ENCODE measurements at regions not wholly inside any gene's neighbourhood (a gene's known extent, or its start where the extent isn't known, plus 50 kb on each side); places are given as distances from the start of the nearest gene placed in this dataset.

DNA sequence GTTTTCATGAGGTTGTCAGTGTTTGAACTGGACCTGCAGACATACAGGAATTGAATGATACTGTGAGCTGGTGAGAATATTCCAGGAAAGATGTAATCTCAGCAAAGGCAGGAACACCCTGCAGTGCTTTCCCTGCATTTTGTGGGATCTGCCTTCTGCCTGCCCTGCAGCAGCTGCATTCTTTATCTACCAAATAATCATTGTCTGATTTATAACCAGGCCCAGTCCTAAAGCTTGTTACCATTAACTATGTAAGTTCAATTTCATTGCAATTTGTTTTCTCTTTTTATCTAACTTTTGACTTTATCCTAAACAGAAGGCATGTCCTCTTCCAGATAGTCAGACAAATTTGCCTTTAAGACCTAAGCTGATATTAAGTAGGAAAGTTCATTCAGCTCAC lies 99.8 kb upstream of the NOCT start:
- Histone ChIP-seq H3K27ac (no peak overlapping the region), H3K9me3 (no peaks in the 10 kb centered on the region), H3K36me3 (no peaks in the 10 kb centered on the region), H3K4me3 (no peak overlapping the region), H3K4me1 (peaks cover 20% of the 10 kb centered on the region), H3K27me3 (ENCODE audit: low read depth) (no peaks in the 10 kb centered on the region)
- TF ChIP-seq, protein P1, sequence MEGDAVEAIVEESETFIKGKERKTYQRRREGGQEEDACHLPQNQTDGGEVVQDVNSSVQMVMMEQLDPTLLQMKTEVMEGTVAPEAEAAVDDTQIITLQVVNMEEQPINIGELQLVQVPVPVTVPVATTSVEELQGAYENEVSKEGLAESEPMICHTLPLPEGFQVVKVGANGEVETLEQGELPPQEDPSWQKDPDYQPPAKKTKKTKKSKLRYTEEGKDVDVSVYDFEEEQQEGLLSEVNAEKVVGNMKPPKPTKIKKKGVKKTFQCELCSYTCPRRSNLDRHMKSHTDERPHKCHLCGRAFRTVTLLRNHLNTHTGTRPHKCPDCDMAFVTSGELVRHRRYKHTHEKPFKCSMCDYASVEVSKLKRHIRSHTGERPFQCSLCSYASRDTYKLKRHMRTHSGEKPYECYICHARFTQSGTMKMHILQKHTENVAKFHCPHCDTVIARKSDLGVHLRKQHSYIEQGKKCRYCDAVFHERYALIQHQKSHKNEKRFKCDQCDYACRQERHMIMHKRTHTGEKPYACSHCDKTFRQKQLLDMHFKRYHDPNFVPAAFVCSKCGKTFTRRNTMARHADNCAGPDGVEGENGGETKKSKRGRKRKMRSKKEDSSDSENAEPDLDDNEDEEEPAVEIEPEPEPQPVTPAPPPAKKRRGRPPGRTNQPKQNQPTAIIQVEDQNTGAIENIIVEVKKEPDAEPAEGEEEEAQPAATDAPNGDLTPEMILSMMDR (IDR thresholded peaks at IDR 0.05) = no peak
- intact Hi-C loops (cut with DNase I) = no loop called here
- ATAC-seq = no peak
- no peak for DNase-seq

DNA sequence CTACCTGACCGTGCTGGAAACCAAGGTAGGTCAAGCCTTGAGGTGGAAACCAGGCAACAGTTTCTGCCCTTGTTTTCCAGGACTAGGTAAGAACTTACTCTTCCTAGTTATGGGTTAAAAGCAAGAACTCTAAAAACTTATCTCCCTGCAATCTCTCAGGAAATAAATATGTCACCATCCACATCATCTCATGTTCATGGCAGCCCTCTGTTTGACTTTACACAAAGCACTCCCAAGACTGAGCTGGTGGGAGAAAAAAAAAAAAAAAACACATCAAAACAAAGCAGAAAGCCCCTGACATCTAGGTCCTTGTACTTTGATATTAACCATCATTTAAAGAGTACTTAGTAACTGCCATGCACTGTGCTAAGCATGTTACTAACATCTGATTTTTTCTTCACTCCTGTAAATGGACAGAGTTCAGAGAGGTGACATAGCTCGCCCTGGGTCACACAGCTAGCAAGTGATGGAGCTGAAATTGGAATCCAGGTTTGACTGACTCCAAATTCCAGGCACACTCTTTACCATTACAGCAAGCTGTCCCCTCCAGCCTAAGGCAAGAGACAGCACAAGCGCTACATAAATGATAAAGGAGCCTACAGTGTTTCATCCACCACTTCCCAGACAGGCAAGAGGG lies 102.8 kb upstream of the NOCT start:
- Histone ChIP-seq H3K4me3 (no peak overlapping the region), H3K9me3 (no peaks in the 10 kb centered on the region), H3K4me1 (peaks cover 30% of the 10 kb centered on the region), H3K27ac (peak overlapping the region; percentile 83), H3K36me3 (no peaks in the 10 kb centered on the region), H3K27me3 (ENCODE audit: low read depth) (no peaks in the 10 kb centered on the region)
- intact Hi-C loops (cut with DNase I) = no loop called here
- no peak for DNase-seq
- TF ChIP-seq, protein P1 (IDR thresholded peaks at IDR 0.05) = no peak
- ATAC-seq = no peak

DNA sequence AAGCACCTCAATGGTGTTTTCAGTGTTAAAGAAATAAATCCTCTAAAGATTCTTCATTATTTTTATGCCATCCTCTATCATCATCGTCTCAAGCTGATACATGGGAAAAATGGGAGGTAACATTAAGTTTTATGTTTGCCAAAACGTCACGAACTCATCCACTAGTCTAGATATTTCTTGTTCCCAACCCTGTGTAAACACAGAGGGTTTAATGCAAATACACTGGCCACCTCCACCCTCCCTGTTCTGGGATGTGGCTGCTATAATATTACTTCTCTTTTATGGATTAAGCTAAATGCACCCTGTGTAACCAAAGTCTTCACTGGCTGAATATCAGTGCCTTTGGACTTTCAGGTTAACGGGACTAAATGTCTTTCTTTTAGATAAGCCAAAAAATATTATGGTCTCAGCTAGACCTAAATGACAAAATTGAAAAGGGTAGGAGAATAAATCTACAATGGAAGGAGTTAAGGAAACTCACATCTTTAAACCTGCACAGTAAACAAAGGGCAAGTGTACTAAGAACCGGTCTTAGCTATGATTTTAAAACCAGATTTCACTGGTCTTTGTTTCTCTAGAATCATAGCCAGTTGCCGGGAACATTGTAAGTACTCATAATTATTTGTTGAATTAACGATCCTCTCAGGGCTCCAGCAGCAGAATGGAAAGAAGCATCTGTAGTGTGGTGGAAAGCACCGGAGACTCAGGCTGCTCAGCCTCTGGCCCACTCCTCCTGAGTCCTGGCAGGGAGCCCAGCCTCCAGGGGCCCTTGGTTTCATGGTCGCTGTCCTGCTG lies 103.5 kb upstream of the NOCT start:
- Histone ChIP-seq H3K4me1 (peaks cover 30% of the 10 kb centered on the region), H3K27me3 (ENCODE audit: low read depth) (no peaks in the 10 kb centered on the region), H3K4me3 (no peak overlapping the region), H3K9me3 (no peaks in the 10 kb centered on the region), H3K36me3 (no peaks in the 10 kb centered on the region), H3K27ac (peak overlapping the region; percentile 83)
- DNase-seq (no peak), ATAC-seq (peak; percentile 43 to 63)
- intact Hi-C loops (cut with DNase I) = no loop called here
- TF ChIP-seq, protein P1 (IDR thresholded peaks at IDR 0.05) = no peak

DNA sequence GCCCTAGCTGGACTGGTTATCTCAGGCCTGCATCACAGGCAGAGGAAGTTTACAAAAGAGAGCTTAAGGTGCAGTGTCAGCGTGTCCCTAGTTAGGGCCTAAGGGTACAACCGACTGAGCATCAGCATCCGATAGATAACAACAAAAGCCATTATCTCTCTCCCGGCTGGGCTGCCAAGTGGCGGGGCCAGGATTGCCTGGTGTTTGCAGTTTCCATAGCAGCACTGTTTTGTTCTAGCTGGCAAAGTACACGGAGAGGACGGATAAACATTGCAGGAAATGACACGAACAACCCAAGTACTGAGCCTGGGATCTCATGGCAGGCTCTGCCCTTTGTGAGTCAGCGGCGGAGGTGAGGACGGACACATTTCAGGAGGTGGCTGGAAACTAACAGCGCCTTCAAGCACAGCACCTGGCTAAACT lies 104.7 kb upstream of the NOCT start:
- H3K4me3 ChIP-seq = no peak overlapping the region
- TF ChIP-seq, protein P1 (IDR thresholded peaks at IDR 0.05) = no peak
- H3K27me3 ChIP-seq (ENCODE audit: low read depth) = no peaks in the 10 kb centered on the region
- peaks cover 30% of the 10 kb centered on the region for H3K4me1 ChIP-seq
- H3K9me3 ChIP-seq = no peaks in the 10 kb centered on the region
- H3K36me3 ChIP-seq = no peaks in the 10 kb centered on the region
- H3K27ac ChIP-seq = peak overlapping the region; percentile 83
- DNase-seq (peak; percentile 76), ATAC-seq (peak; percentile 94 to 96)
- intact Hi-C loops (cut with DNase I) = no loop called here

DNA sequence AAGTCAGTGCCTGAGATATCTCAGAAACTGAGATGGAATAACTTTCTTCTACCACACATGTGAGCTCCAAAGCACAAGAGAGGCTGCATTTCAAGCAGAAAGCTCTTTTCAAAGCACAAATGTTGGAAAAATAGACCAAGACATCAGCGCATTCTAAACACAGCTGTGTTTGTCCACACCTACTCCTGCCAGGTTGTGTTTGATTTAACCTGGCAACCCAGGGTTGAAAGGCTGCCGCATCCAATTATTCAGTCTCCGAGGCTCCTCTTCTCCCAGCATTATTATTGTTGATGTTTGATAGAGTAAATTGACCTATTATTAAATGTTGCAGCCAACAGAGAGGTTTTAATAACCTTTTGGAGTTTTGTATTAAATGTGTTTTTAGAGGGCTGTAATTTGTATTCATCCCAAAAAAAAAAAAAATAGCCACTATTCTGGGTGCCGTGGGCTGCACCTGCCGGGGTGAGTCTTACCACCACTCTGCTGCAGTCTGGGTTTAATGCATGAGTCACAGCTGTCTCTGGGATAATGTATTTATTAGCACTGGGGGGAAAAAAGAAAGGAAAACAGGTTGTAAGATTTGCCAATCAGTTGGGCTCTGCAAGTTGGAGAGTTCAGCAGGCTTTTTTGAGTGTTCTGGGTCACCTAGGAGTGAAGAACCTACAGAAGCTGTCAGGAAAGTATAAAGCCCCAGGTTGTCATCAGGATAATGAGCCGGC lies 105.2 kb upstream of the NOCT start:
- no peaks in the 10 kb centered on the region for H3K9me3 ChIP-seq
- H3K4me3 ChIP-seq = no peak overlapping the region
- no peaks in the 10 kb centered on the region for H3K27me3 ChIP-seq (ENCODE audit: low read depth)
- peaks cover 30% of the 10 kb centered on the region for H3K4me1 ChIP-seq
- ATAC-seq (peak; percentile 33 to 48), DNase-seq (no peak)
- no peaks in the 10 kb centered on the region for H3K36me3 ChIP-seq
- TF ChIP-seq, protein P1 (IDR thresholded peaks at IDR 0.05) = no peak
- peak overlapping the region; percentile 83 for H3K27ac ChIP-seq
- intact Hi-C loops (cut with DNase I) = no loop called here

Data from lower lobe of right lung (tissue), 2 donors.